GM12878 (cell line): ENCODE measurements at regions not wholly inside any gene's neighbourhood (a gene's known extent, or its start where the extent isn't known, plus 50 kb on each side); places are given as distances from the start of the nearest gene placed in this dataset.

Experiments used
- ATAC-seq: fragments of 200-7000 bp; cut with Tn5 transposase; 3 replicates; pipeline ENCODE4 v1.9.1; 2020; ENCODE audit warnings: mild to moderate bottlenecking, moderate library complexity
- BruUV-seq: library from RNA; stranded (reverse); fragments of 400-500 nt; replicated peaks from 2 replicates; lab custom pipeline; 2021; lab: Mats Ljungman, UMichigan
- CTCF ChIA-PET: fragments of 300-600 bp; sonication (Branson Sonifier 250); formaldehyde crosslinking; extraction: SDS; loops from one replicate; lab custom pipeline; 2021; ENCODE audit warnings: inconsistent platforms; lab: Yijun Ruan, JAX
- POLR2A ChIA-PET: fragments of 350-600 bp; formaldehyde crosslinking; extraction: SDS; loops from one replicate; lab custom pipeline; 2021; ENCODE audit warnings: inconsistent platforms; lab: Charles Lee
- RAD21 ChIA-PET: fragments of 300-600 bp; sonication (Branson Sonifier 250); formaldehyde crosslinking; loops from one replicate; lab custom pipeline; 2023; ENCODE audit warnings: antibody characterized with exemption; ENCODE audit not compliant: unreplicated experiment; lab: Charles Lee
- SMC1A ChIA-PET: fragments of 300-600 bp; sonication (Branson Sonifier 250); formaldehyde crosslinking; loops from one replicate; lab custom pipeline; 2023; ENCODE audit not compliant: unreplicated experiment, uncharacterized antibody; lab: Charles Lee
- DNase-seq: peaks from one replicate; pipeline ENCODE4 v3.0.0-alpha.2; 2011; ENCODE audit warnings: low read depth, low spot score
- FAIRE-seq: peaks from 3 replicates; lab custom pipeline; 2011; peaks lifted over from hg19 to GRCh38; lab: Jason Lieb, UNC
- H2AFZ ChIP-seq: 2 replicates; pipeline ENCODE4 v1.6.0; 2011; ENCODE audit warnings: low read depth, low read length, control low read depth; ENCODE audit not compliant: control insufficient read depth
- H3K27ac ChIP-seq: 2 replicates; pipeline ENCODE4 v1.5.1; 2011; ENCODE audit warnings: control low read depth; ENCODE audit not compliant: control insufficient read depth, insufficient read depth
- H3K27me3 ChIP-seq, 2 experiments: replicated peaks in 1 of 2; 2 replicates each; pipeline versions ENCODE4 v1.6.0 to v1.6.1; 2011; ENCODE audit warnings: low read length in 1 of 2; ENCODE audit not compliant: control insufficient read depth in 2 of 2, insufficient read depth in 2 of 2
- H3K36me3 ChIP-seq, 2 experiments: 2 replicates each; pipeline ENCODE4 v1.5.1; 2011; ENCODE audit warnings: low read length in 1 of 2; ENCODE audit not compliant: control insufficient read depth in 2 of 2, insufficient read depth in 2 of 2
- H3K4me1 ChIP-seq: 2 replicates; pipeline ENCODE4 v1.6.1; 2011; ENCODE audit warnings: mild to moderate bottlenecking, low read length, moderate library complexity, mixed read lengths; ENCODE audit not compliant: control insufficient read depth, insufficient read depth
- H3K4me2 ChIP-seq: 2 replicates; pipeline ENCODE4 v1.6.0; 2011; ENCODE audit warnings: control low read depth; ENCODE audit not compliant: control insufficient read depth, insufficient read depth
- H3K4me3 ChIP-seq: fragments of 200-600 bp; sonication (generic); 2 replicates; pipeline ENCODE4 v1.5.1; 2016
- H3K79me2 ChIP-seq: 2 replicates; pipeline ENCODE4 v1.6.0; 2011; ENCODE audit warnings: low read length; ENCODE audit not compliant: control insufficient read depth, insufficient read depth
- H3K9ac ChIP-seq: 2 replicates; pipeline ENCODE4 v1.8.0; 2011; ENCODE audit warnings: low read length, control low read depth, mixed read lengths; ENCODE audit not compliant: control insufficient read depth, insufficient read depth
- H3K9me3 ChIP-seq: replicated peaks from 3 replicates; pipeline ENCODE4 v1.5.1; 2011; ENCODE audit warnings: mild to moderate bottlenecking, low read length; ENCODE audit not compliant: control insufficient read depth, insufficient read depth
- H4K20me1 ChIP-seq: 2 replicates; pipeline ENCODE4 v1.6.0; 2011; ENCODE audit not compliant: control insufficient read depth, insufficient read depth
- ASH2L ChIP-seq: fragments of 300-600, 200-600 bp; sonication (generic); IDR thresholded peaks from 2 replicates; pipeline ENCODE4 v1.6.1; 2017; ENCODE audit warnings: low read depth, mild to moderate bottlenecking, borderline replicate concordance
- ATF2 ChIP-seq: IDR thresholded peaks from 2 replicates; pipeline ENCODE4 v1.6.1; 2012; ENCODE audit warnings: low read length, inconsistent platforms
- BCLAF1 ChIP-seq: fragments of 450-650 bp; IDR thresholded peaks from 2 replicates; pipeline ENCODE4 v1.6.1; 2017; ENCODE audit warnings: antibody characterized with exemption, mild to moderate bottlenecking, moderate library complexity
- CBFB ChIP-seq: IDR thresholded peaks from 2 replicates; pipeline ENCODE4 v1.6.1; 2016; ENCODE audit warnings: antibody characterized with exemption, low read depth
- CHD2 ChIP-seq: IDR thresholded peaks from 2 replicates; pipeline ENCODE4 v1.6.1; 2011; ENCODE audit warnings: low read depth, low read length, improper control_type of control experiment, borderline replicate concordance
- FOXK2 ChIP-seq: fragments of 450-650 bp; IDR thresholded peaks from 2 replicates; pipeline ENCODE4 v1.6.1; 2017; ENCODE audit warnings: mild to moderate bottlenecking, moderate library complexity
- FOXM1 ChIP-seq: IDR thresholded peaks from 2 replicates; pipeline ENCODE4 v1.6.1; 2012; ENCODE audit warnings: low read depth, mild to moderate bottlenecking, inconsistent platforms, low read length, moderate library complexity
- HSF1 ChIP-seq: fragments of 150-350 bp; IDR thresholded peaks from 2 replicates; pipeline ENCODE4 v1.6.1; 2014; ENCODE audit warnings: mild to moderate bottlenecking, low read depth, low read length
- KAT2A ChIP-seq: conservative IDR thresholded peaks from 2 replicates; pipeline ENCODE4 v1.6.1; 2011; ENCODE audit warnings: low read depth, low read length; ENCODE audit not compliant: control insufficient read depth
- MTA2 ChIP-seq: fragments of 450-650 bp; IDR thresholded peaks from 2 replicates; pipeline ENCODE4 v1.6.1; 2016; ENCODE audit warnings: low read depth, mild to moderate bottlenecking, moderate library complexity
- MTA3 ChIP-seq: IDR thresholded peaks from 2 replicates; pipeline ENCODE4 v1.6.1; 2012; ENCODE audit warnings: low read length, inconsistent platforms, borderline replicate concordance
- MXI1 ChIP-seq: fragments of 150-350 bp; IDR thresholded peaks from 2 replicates; pipeline ENCODE4 v1.6.1; 2011; ENCODE audit warnings: low read depth, mild to moderate bottlenecking, inconsistent platforms, low read length, improper control_type of control experiment
- NR2C2 ChIP-seq: IDR thresholded peaks from 2 replicates; pipeline ENCODE4 v1.6.1; 2011; ENCODE audit warnings: borderline replicate concordance, low read depth; ENCODE audit not compliant: control insufficient read depth, insufficient read length
- POLR2A ChIP-seq: IDR thresholded peaks from 2 replicates; pipeline ENCODE4 v1.6.1; 2011; ENCODE audit warnings: low read depth, mild to moderate bottlenecking, low read length
- RBBP5 ChIP-seq: fragments of 200-600 bp; sonication (generic); conservative IDR thresholded peaks from 2 replicates; pipeline ENCODE4 v1.6.1; 2016
- RCOR1 ChIP-seq: conservative IDR thresholded peaks from 2 replicates; pipeline ENCODE4 v1.6.1; 2012; ENCODE audit warnings: low read depth, low read length, improper control_type of control experiment
- RUNX3 ChIP-seq: IDR thresholded peaks from 2 replicates; pipeline ENCODE4 v1.6.1; 2012; ENCODE audit warnings: low read length, inconsistent platforms
- SMARCA5 ChIP-seq: fragments of 450-650 bp; IDR thresholded peaks from 2 replicates; pipeline ENCODE4 v1.6.1; 2017; ENCODE audit warnings: mild to moderate bottlenecking
- TAF1 ChIP-seq: IDR thresholded peaks from 2 replicates; pipeline ENCODE4 v1.6.1; 2011; ENCODE audit warnings: mild to moderate bottlenecking, low read depth, low read length, borderline replicate concordance
- WRNIP1 ChIP-seq: IDR thresholded peaks from 2 replicates; pipeline ENCODE4 v1.6.1; 2011; ENCODE audit warnings: low read depth, low read length, improper control_type of control experiment, borderline replicate concordance
- YBX1 ChIP-seq: fragments of 450-650 bp; IDR thresholded peaks from 2 replicates; pipeline ENCODE4 v1.6.1; 2016; ENCODE audit warnings: antibody characterized with exemption
- ZNF274 ChIP-seq: IDR thresholded peaks from one replicate; pipeline ENCODE4 v1.8.0; 2011; ENCODE audit not compliant: insufficient read length, insufficient read depth
- ZNF384 ChIP-seq: IDR thresholded peaks from 2 replicates; pipeline ENCODE4 v1.6.1; 2012; ENCODE audit warnings: low read depth, mild to moderate bottlenecking, low read length, improper control_type of control experiment, borderline replicate concordance
- WGBS: methylation state at CpG from one replicate; pipeline ENCODE4 v1.1.6; 2016; ENCODE audit warnings: low lambda C conversion rate; ENCODE audit not compliant: insufficient replicate concordance, insufficient coverage; ENCODE audit errors: missing lambda C conversion rate; 5-methylcytosine and 5-hydroxymethylcytosine counted together
- in situ Hi-C: fragments of 300-500 bp; cut with MboI; formaldehyde crosslinking; loops from 9 replicates; pipeline ENCODE4 v1.14.3; 2018; ENCODE audit warnings: mixed read lengths
- intact Hi-C: fragments of 100-400 bp; cut with micrococcal nuclease; formaldehyde crosslinking; loops from one replicate; pipeline ENCODE4 v1.14.2; 2022; ENCODE audit not compliant: unreplicated experiment

- CTCF ChIA-PET, result interaction anchor here (0.8 to 1.0 kb wide), 2 partner anchors 109 to 144 kb away, joined by 3 to 4 read pairs; no protein-coding TSS in a partner anchor
- no peaks in the 10 kb centered on the region for H4K20me1 ChIP-seq
- no peaks in the 10 kb centered on the region for H3K36me3 ChIP-seq
- no TSS peak for BruUV-seq
- POLR2A ChIA-PET, result no interaction called here
- DNase-seq (peak; percentile 37), FAIRE-seq (no peak), ATAC-seq (peak; percentile 86)
- no peaks in the 10 kb centered on the region for H3K79me2 ChIP-seq
- SMC1A ChIA-PET, result interaction anchor here (1.2 to 5.8 kb wide), 3 partner anchors 10 to 144 kb away, joined by 3 to 44 read pairs (median 10); no protein-coding TSS in a partner anchor
- H2AFZ ChIP-seq, result no peak overlapping the region
- H3K4me2 ChIP-seq, result no peak overlapping the region
- no peaks in the 10 kb centered on the region for H3K4me1 ChIP-seq
- no peak overlapping the region for H3K9ac ChIP-seq
- intact Hi-C loops, result no loop called here
- RAD21 ChIA-PET, result interaction anchor here (0.8 to 5.0 kb wide), 4 partner anchors 39 to 173 kb away, joined by 3 to 28 read pairs (median 4); no protein-coding TSS in a partner anchor
- no peaks in the 10 kb centered on the region for H3K27me3 ChIP-seq
- no peaks in the 10 kb centered on the region; the same call in 2 of the 3 replicates for H3K9me3 ChIP-seq
- in situ Hi-C loops, result no loop called here
- 0% methylated on average over 1 of the region's 1 CpG for WGBS
- H3K4me3 ChIP-seq, result no peak overlapping the region
- H3K27ac ChIP-seq, result no peak overlapping the region
- TF ChIP-seq MXI1 (no peak), NR2C2 (no peak), ATF2 (no peak), HSF1 (0 out of 2 replicates have a peak, but pooled peaks have one; percentile 51), BCLAF1 (no peak), CHD2 (no peak), RUNX3 (no peak), SMARCA5 (no peak), YBX1 (no peak), POLR2A (no peak), KAT2A (no peak), MTA3 (no peak), FOXM1 (no peak), RBBP5 (no peak), ZNF274 (no peak), CBFB (no peak), RCOR1 (no peak), MTA2 (peak; percentile 97), ZNF384 (no peak), TAF1 (no peak), WRNIP1 (no peak), FOXK2 (no peak), ASH2L (no peak)
Observed at GRCh38 chr10:107553470-107553869, 389.0 kb upstream of the SORCS1 start.
